T-helper 1 cell treated with Interleukin-12 subunit alpha and Interleukin-12 subunit beta and Interleukin-4 antibody, amounts not matched to agents 30 μg/mL and 1 μg/mL, for 36 hours (primary cell): ENCODE measurements at regions not wholly inside any gene's neighbourhood (a gene's known extent, or its start where the extent isn't known, plus 50 kb on each side); places are given as distances from the start of the nearest gene placed in this dataset.
"Not testable (repeated sequence)": the region's sequence is repeated elsewhere in the genome, so short reads cannot be mapped to it uniquely, and the experiment has no call there.

Experiments
- H3K27ac Mint-ChIP-seq: one replicate; pipeline ENCODE4 v1.8.0; 2021; ENCODE audit warnings: mild to moderate bottlenecking, mixed read lengths
- H3K27me3 Mint-ChIP-seq: one replicate; pipeline ENCODE4 v1.8.0; 2021; ENCODE audit warnings: low read depth, mixed read lengths
- H3K36me3 Mint-ChIP-seq: one replicate; pipeline ENCODE4 v1.8.0; 2021; ENCODE audit warnings: low read depth, mixed read lengths
- H3K4me1 Mint-ChIP-seq: one replicate; pipeline ENCODE4 v1.8.0; 2021; ENCODE audit warnings: low read depth, mixed read lengths
- H3K4me3 Mint-ChIP-seq: one replicate; pipeline ENCODE4 v1.8.0; 2021; ENCODE audit warnings: mild to moderate bottlenecking, moderate library complexity, mixed read lengths
- H3K9me3 Mint-ChIP-seq: one replicate; pipeline ENCODE4 v1.8.0; 2021; ENCODE audit warnings: mixed read lengths

DNA sequence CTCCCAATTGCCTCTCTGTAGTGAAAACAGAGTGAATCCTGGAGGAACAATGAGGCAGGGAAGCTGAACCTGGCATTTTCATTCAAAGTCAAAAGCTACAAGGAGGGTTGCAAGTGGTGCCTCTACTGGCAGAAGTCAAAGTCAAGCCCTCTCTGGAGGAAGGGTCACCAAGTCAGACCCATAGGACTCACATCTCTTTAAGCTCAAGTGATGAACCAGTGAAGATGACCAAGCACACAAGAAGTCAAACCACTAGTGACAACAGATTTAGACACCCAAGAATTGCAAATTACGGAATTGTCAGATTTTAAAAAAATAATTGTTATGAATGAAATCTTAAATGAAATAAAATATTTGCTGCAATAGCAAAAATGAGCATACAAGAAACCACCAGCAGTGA lies 81.1 kb upstream of the ATP1B1 start:
- peaks cover 1% of the 10 kb centered on the region for H3K36me3 Mint-ChIP-seq
- no peak overlapping the region for H3K27ac Mint-ChIP-seq
- H3K4me1 Mint-ChIP-seq = peaks cover 2% of the 10 kb centered on the region
- H3K27me3 Mint-ChIP-seq = peaks cover 23% of the 10 kb centered on the region
- no peak overlapping the region for H3K4me3 Mint-ChIP-seq
- H3K9me3 Mint-ChIP-seq = peaks cover 3% of the 10 kb centered on the region

GRCh38 chr1:169027607-169028320 lies 78.7 kb upstream of the ATP1B1 start:
- Mint-ChIP-seq H3K36me3 (no peaks in the 10 kb centered on the region), H3K9me3 (peaks cover 3% of the 10 kb centered on the region), H3K27ac (no peak overlapping the region), H3K27me3 (peaks cover 16% of the 10 kb centered on the region), H3K4me1 (peaks cover 4% of the 10 kb centered on the region), H3K4me3 (no peak overlapping the region)

DNA sequence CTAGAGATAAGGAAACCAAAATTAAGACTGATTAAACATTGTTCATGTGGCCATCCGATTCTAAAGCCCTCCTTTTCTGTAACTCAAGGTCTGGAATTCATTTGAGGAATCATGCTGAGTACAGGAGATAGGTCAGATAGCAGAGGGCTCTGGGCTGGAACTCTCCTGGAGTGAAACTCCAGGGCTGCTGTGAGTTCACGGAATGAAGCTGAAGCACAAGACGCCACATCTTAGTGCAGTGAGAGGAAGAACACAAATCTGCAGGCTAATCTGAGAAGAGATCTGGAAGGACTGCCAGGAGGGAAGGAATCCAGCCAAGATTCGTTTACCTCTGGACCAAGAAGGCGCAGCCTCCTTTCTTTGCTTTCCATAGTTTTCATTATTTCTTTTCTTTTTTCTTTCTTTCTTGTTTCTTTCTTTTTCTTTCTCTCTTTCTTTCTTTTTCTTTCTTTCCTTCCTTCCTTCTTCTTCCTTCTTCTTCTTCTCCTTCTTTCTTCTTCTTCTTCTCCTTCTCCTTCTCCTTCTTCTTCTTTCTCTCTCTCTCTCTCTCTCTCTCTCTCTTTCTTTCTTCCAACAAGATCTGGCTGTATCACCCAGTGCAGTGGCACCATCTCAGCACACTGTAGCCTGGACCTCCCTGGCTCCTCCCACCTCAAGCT lies 74.8 kb upstream of the ATP1B1 start:
- peaks cover 4% of the 10 kb centered on the region for H3K4me1 Mint-ChIP-seq
- no peak overlapping the region for H3K4me3 Mint-ChIP-seq
- peaks cover 16% of the 10 kb centered on the region for H3K9me3 Mint-ChIP-seq
- H3K27ac Mint-ChIP-seq = no peak overlapping the region
- H3K36me3 Mint-ChIP-seq = peaks cover 2% of the 10 kb centered on the region
- H3K27me3 Mint-ChIP-seq = peaks cover 4% of the 10 kb centered on the region

DNA sequence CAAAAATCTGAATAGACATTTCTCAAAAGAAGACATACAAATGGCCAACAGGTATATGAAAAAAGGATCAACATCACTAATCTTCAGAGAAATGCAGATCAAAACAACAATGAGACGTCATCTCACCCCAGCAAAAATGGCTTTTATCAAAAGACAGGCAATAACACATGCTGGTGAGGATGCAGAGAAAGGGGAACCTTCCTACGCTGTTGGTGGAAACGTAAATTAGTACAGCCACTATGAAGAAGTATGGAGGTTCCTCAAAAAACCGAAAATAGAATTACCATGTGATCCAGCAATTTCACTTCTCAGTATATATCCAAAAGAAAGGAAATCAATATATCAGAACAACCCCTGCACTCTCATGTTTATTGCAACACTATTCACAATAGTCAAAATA lies 65.1 kb upstream of the ATP1B1 start:
- no peaks in the 10 kb centered on the region for H3K27me3 Mint-ChIP-seq
- H3K27ac Mint-ChIP-seq = no peak overlapping the region
- H3K9me3 Mint-ChIP-seq = peaks cover 33% of the 10 kb centered on the region
- H3K36me3 Mint-ChIP-seq = peaks cover 17% of the 10 kb centered on the region
- H3K4me1 Mint-ChIP-seq = peaks cover 33% of the 10 kb centered on the region
- H3K4me3 Mint-ChIP-seq = no peak overlapping the region

DNA sequence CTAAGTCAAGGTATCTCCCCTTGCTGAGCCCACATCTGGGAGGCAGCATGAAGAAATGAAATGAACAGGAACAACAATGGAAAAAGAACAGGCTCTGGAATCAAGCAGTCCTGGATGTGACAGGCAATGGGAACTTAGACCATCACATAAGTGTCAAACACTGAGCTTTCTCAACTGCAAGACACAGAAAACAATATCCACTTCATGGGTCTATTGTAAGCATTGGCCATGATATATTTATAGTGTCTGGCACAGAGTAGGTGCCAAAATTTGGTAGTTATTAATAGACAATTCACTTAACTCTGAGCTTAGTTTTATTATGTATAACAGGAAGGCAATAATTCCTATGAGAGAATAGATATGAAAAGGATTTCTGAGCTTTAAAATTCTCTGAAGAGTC lies 64.1 kb upstream of the ATP1B1 start:
- Mint-ChIP-seq H3K27ac (no peak overlapping the region), H3K36me3 (peaks cover 16% of the 10 kb centered on the region), H3K4me1 (peaks cover 42% of the 10 kb centered on the region), H3K9me3 (peaks cover 23% of the 10 kb centered on the region), H3K27me3 (no peaks in the 10 kb centered on the region), H3K4me3 (no peak overlapping the region)

GRCh38 chr1:169043823-169044222 lies 62.7 kb upstream of the ATP1B1 start:
- H3K4me3 Mint-ChIP-seq = no peak overlapping the region
- H3K4me1 Mint-ChIP-seq = peaks cover 54% of the 10 kb centered on the region

GRCh38 chr1:169044296-169044695 lies 62.2 kb upstream of the ATP1B1 start:
- peaks cover 59% of the 10 kb centered on the region for H3K4me1 Mint-ChIP-seq
- H3K36me3 Mint-ChIP-seq = peaks cover 11% of the 10 kb centered on the region
- H3K4me3 Mint-ChIP-seq = peak overlapping the region; percentile 43
- H3K27me3 Mint-ChIP-seq = no peaks in the 10 kb centered on the region
- H3K9me3 Mint-ChIP-seq = peaks cover 5% of the 10 kb centered on the region
- peak overlapping the region; percentile 86 for H3K27ac Mint-ChIP-seq

More at GRCh38 chr1:169043823-169044222, 62.7 kb upstream of the ATP1B1 start:
- Mint-ChIP-seq H3K27ac (peak overlapping the region; percentile 86), H3K27me3 (no peaks in the 10 kb centered on the region), H3K9me3 (peaks cover 8% of the 10 kb centered on the region), H3K36me3 (peaks cover 14% of the 10 kb centered on the region)

DNA sequence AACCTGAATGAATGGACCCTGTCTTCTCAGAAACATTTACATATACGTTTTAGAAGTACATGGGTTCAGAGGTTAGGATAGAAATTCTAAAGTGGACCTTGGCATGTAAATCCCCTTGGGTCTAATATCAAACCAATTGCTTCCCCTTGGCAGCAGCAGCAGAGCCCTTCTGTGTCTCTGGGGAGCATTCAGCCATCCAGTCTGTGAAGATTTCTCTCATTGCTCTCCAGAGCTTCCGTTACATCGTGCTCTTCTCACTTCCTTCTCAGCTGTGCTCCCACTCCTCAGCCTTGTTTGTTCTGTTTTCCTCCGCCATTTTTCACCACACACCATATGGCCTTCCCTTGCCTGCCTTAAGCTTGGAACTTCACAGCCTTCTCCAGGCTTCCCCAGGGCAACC lies 61.5 kb upstream of the ATP1B1 start:
- no peaks in the 10 kb centered on the region for H3K27me3 Mint-ChIP-seq
- H3K36me3 Mint-ChIP-seq = peaks cover 11% of the 10 kb centered on the region
- H3K27ac Mint-ChIP-seq = peak overlapping the region; percentile 86
- H3K4me1 Mint-ChIP-seq = peaks cover 66% of the 10 kb centered on the region
- peak overlapping the region; percentile 54 for H3K4me3 Mint-ChIP-seq
- peaks cover 5% of the 10 kb centered on the region for H3K9me3 Mint-ChIP-seq

GRCh38 chr1:169046671-169047070 lies 59.8 kb upstream of the ATP1B1 start:
- Mint-ChIP-seq H3K4me3 (no peak overlapping the region), H3K36me3 (peaks cover 10% of the 10 kb centered on the region), H3K27me3 (no peaks in the 10 kb centered on the region), H3K27ac (peak overlapping the region; percentile 28), H3K9me3 (peaks cover 3% of the 10 kb centered on the region), H3K4me1 (peaks cover 66% of the 10 kb centered on the region)

- peak overlapping the region; percentile 71 for H3K27ac Mint-ChIP-seq
- H3K36me3 Mint-ChIP-seq = peaks cover 8% of the 10 kb centered on the region
- H3K27me3 Mint-ChIP-seq = no peaks in the 10 kb centered on the region
- H3K9me3 Mint-ChIP-seq = no peaks in the 10 kb centered on the region
- peaks cover 66% of the 10 kb centered on the region for H3K4me1 Mint-ChIP-seq
- no peak overlapping the region for H3K4me3 Mint-ChIP-seq
Measured at GRCh38 chr1:169047074-169047473, 59.4 kb upstream of the ATP1B1 start.

DNA sequence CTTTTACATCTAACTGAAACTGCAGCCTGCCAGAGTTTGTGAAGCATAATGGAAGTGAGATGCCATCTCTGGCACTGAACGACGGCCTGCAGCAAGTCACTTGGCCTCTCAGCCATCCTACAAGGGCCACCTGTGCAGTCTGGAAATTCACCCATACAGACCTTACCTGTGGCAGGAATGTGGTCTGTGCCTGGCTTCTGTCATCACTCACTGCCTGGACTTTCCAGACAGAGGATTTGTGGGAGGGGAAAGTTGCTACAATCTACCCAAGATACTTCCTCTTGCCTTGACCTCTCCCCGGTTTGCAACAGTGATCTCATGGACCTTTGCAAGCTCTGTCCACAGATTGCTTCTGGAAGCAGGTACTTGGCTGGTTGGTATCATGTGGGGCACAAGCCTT lies 58.4 kb upstream of the ATP1B1 start:
- Mint-ChIP-seq H3K4me3 (no peak overlapping the region), H3K36me3 (peaks cover 7% of the 10 kb centered on the region), H3K9me3 (no peaks in the 10 kb centered on the region), H3K4me1 (peaks cover 61% of the 10 kb centered on the region), H3K27me3 (no peaks in the 10 kb centered on the region), H3K27ac (no peak overlapping the region)

DNA sequence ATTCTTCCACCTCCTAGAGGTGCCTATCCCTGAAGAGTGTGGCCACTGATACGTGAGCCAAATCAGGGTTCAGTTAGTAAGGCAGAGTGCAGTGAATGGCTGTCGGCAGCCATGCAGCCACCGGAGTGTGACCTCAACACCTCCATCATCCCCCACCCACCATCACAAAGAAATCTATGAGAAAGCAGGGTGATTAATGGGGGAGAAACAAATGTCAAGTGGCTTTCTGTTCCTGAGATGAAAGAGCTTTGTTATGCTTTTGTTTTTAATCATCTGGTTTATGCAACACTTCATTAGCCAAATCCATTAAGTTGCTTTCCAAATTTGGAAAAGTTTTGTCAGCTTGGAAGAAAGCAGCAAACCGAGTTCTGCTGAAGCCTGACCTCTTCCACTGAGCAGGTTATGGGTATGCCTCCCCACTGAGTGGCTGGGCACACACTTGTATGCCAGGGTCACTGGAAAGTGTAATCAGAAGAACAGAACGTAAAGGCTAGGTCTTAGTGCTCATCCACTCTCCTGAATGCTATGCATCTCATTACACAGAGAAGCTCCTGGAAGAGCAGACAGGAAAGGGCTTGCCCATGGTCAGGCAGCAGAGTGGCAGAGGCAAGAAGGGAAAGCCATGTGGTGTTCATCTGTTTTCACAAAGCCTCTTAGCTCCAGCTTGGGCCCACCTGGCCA lies 57.1 kb upstream of the ATP1B1 start:
- Mint-ChIP-seq H3K27me3 (peaks cover 5% of the 10 kb centered on the region), H3K36me3 (peaks cover 7% of the 10 kb centered on the region), H3K4me3 (no peak overlapping the region), H3K4me1 (peaks cover 49% of the 10 kb centered on the region), H3K9me3 (no peaks in the 10 kb centered on the region), H3K27ac (no peak overlapping the region)

GRCh38 chr1:169051171-169051570 lies 55.3 kb upstream of the ATP1B1 start:
- Mint-ChIP-seq H3K27ac (no peak overlapping the region), H3K4me1 (peaks cover 37% of the 10 kb centered on the region), H3K36me3 (peaks cover 3% of the 10 kb centered on the region), H3K9me3 (no peaks in the 10 kb centered on the region), H3K27me3 (peaks cover 5% of the 10 kb centered on the region), H3K4me3 (no peak overlapping the region)

GRCh38 chr1:169052171-169052570 lies 54.3 kb upstream of the ATP1B1 start:
- H3K27ac Mint-ChIP-seq, H3K4me3 Mint-ChIP-seq, H3K9me3 Mint-ChIP-seq, H3K36me3 Mint-ChIP-seq, H3K27me3 Mint-ChIP-seq: not testable (repeated sequence)
- H3K4me1 Mint-ChIP-seq = peaks cover 27% of the 10 kb centered on the region

DNA sequence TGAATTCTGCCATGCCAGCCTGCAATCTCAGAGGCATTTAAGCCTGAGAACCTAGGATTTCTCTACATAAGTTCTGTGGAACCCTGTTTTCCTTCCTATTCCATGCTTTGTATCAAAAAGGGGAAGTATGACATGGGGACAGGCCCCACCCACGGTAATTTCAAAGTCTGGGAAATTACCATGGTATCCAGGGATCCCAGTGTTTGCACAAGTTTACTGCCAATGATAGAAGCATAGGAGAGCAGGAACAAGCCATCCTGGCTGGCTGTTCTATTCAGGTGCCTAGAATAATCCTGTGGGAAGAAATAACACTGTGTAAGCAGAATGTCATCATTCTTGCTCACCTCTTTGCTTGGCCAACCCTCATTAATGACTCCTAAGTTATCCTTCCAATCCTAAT lies 53.8 kb upstream of the ATP1B1 start:
- H3K36me3 Mint-ChIP-seq = no peaks in the 10 kb centered on the region
- peaks cover 5% of the 10 kb centered on the region for H3K27me3 Mint-ChIP-seq
- H3K9me3 Mint-ChIP-seq = no peaks in the 10 kb centered on the region
- H3K27ac Mint-ChIP-seq = no peak overlapping the region
- H3K4me3 Mint-ChIP-seq = no peak overlapping the region
- H3K4me1 Mint-ChIP-seq = peaks cover 22% of the 10 kb centered on the region
